Neural cell (in vitro differentiated cells): ENCODE measurements at regions not wholly inside any gene's neighbourhood (a gene's known extent, or its start where the extent isn't known, plus 50 kb on each side); places are given as distances from the start of the nearest gene placed in this dataset.

Source experiments
- H2AFZ ChIP-seq: fragments of 200-600, 300-800 bp; sonication (generic), shearing (Covaris generic); 2 replicates; pipeline ENCODE4 v1.6.0; 2014; ENCODE audit warnings: low read depth, mild to moderate bottlenecking, antibody characterized with exemption, low read length, moderate library complexity
- H3F3A ChIP-seq: fragments of 200-600 bp; shearing (Covaris generic); 2 replicates; pipeline ENCODE4 v1.6.1; 2016; ENCODE audit warnings: mild to moderate bottlenecking, moderate library complexity, mixed read lengths, antibody characterized with exemption, low read length; ENCODE audit not compliant: insufficient read depth, poor library complexity, severe bottlenecking
- H3K27ac ChIP-seq: fragments of 200-600, 300-800 bp; sonication (generic), shearing (Covaris generic); 2 replicates; pipeline ENCODE4 v1.5.1; 2014; ENCODE audit warnings: mild to moderate bottlenecking, low read length, moderate library complexity
- H3K27me3 ChIP-seq: fragments of 300-800, 200-600 bp; sonication (generic), shearing (Covaris generic); 2 replicates; pipeline ENCODE4 v1.6.0; 2014; ENCODE audit warnings: mild to moderate bottlenecking, low read depth, low read length, moderate library complexity; ENCODE audit not compliant: insufficient read depth
- H3K36me3 ChIP-seq: fragments of 300-800, 200-600 bp; sonication (generic), shearing (Covaris generic); 2 replicates; pipeline ENCODE4 v1.5.1; 2014; ENCODE audit warnings: mild to moderate bottlenecking, antibody characterized with exemption, low read length, moderate library complexity; ENCODE audit not compliant: insufficient read depth
- H3K4me2 ChIP-seq: fragments of 300-800, 200-600 bp; sonication (generic), shearing (Covaris generic); 2 replicates; pipeline ENCODE4 v1.6.0; 2014; ENCODE audit warnings: mild to moderate bottlenecking, low read length
- H3K4me3 ChIP-seq: fragments of 300-800, 200-600 bp; sonication (generic), shearing (Covaris generic); 2 replicates; pipeline ENCODE4 v1.5.1; 2014; ENCODE audit warnings: mild to moderate bottlenecking, low read length, moderate library complexity
- H3K79me2 ChIP-seq: fragments of 200-600 bp; shearing (Covaris generic); replicated peaks from 2 replicates; pipeline ENCODE4 v1.6.0; 2014; ENCODE audit warnings: mild to moderate bottlenecking, low read length, moderate library complexity; ENCODE audit not compliant: insufficient read depth
- H3K9ac ChIP-seq: fragments of 300-800, 200-600 bp; sonication (generic), shearing (Covaris generic); 2 replicates; pipeline ENCODE4 v1.6.1; 2016; ENCODE audit warnings: mild to moderate bottlenecking, low read length, mixed read lengths
- H3K9me2 ChIP-seq: fragments of 200-600 bp; shearing (Covaris generic); 2 replicates; pipeline ENCODE4 v1.6.1; 2016; ENCODE audit warnings: mild to moderate bottlenecking, low read length, mixed read lengths; ENCODE audit not compliant: insufficient read depth
- H3K9me3 ChIP-seq: fragments of 200-600, 300-800 bp; sonication (generic), shearing (Covaris generic); 2 replicates; pipeline ENCODE4 v1.6.1; 2016; ENCODE audit warnings: mild to moderate bottlenecking, mixed run types, low read length, moderate library complexity, mixed read lengths
- H4K20me1 ChIP-seq: fragments of 200-600 bp; shearing (Covaris generic); 2 replicates; pipeline ENCODE4 v1.6.1; 2016; ENCODE audit warnings: mild to moderate bottlenecking, mixed run types; ENCODE audit not compliant: insufficient read depth
- CTCF ChIP-seq: fragments of 450-650 bp; IDR thresholded peaks from 2 replicates; pipeline ENCODE4 v1.5.1; 2014; ENCODE audit warnings: antibody characterized with exemption, mild to moderate bottlenecking, moderate library complexity; ENCODE audit not compliant: poor library complexity, severe bottlenecking
- EP300 ChIP-seq: fragments of 450-650 bp; conservative IDR thresholded peaks from 2 replicates; pipeline ENCODE4 v1.6.1; 2014; ENCODE audit warnings: antibody characterized with exemption, mild to moderate bottlenecking, moderate library complexity; ENCODE audit not compliant: poor library complexity, severe bottlenecking
- EZH2 ChIP-seq: fragments of 200-600, 300-800 bp; shearing (Covaris generic), sonication (generic); IDR thresholded peaks from 2 replicates; pipeline ENCODE4 v1.6.1; 2014; ENCODE audit warnings: antibody characterized with exemption, low read length, borderline replicate concordance, mild to moderate bottlenecking; ENCODE audit not compliant: insufficient read depth, poor library complexity, severe bottlenecking
- MXI1 ChIP-seq: fragments of 450-650 bp; conservative IDR thresholded peaks from 2 replicates; pipeline ENCODE4 v1.6.1; 2014; ENCODE audit warnings: antibody characterized with exemption, mild to moderate bottlenecking; ENCODE audit not compliant: poor library complexity, severe bottlenecking
- POLR2AphosphoS5 ChIP-seq: IDR thresholded peaks from 2 replicates; pipeline ENCODE4 v1.6.1; 2012
- RAD21 ChIP-seq: fragments of 450-650 bp; conservative IDR thresholded peaks from 2 replicates; pipeline ENCODE4 v1.6.1; 2014; ENCODE audit warnings: antibody characterized with exemption, mild to moderate bottlenecking, moderate library complexity
- REST ChIP-seq: IDR thresholded peaks from 2 replicates; pipeline ENCODE4 v1.6.1; 2012; ENCODE audit warnings: borderline replicate concordance
- SMC3 ChIP-seq: fragments of 450-650 bp; conservative IDR thresholded peaks from 2 replicates; pipeline ENCODE4 v1.6.1; 2014; ENCODE audit warnings: antibody characterized with exemption, mild to moderate bottlenecking, moderate library complexity; ENCODE audit not compliant: poor library complexity
- TAF1 ChIP-seq: IDR thresholded peaks from 2 replicates; pipeline ENCODE4 v1.6.1; 2012; ENCODE audit warnings: low read depth

GRCh38 chr13:99665711-99666110 lies 164.4 kb downstream of the TM9SF2 start:
- TF ChIP-seq SMC3 (no peak), RAD21 (no peak), EZH2 (no peak)
- Histone ChIP-seq H3K9me3 (no peaks in the 10 kb centered on the region), H3K9ac (no peak overlapping the region), H3K4me2 (no peak overlapping the region), H3F3A (no peaks in the 10 kb centered on the region), H2AFZ (no peak overlapping the region), H3K4me3 (no peak overlapping the region), H3K79me2 (no peaks in the 10 kb centered on the region), H3K27me3 (peaks cover 3% of the 10 kb centered on the region), H3K36me3 (no peaks in the 10 kb centered on the region), H3K9me2 (no peaks in the 10 kb centered on the region), H4K20me1 (no peaks in the 10 kb centered on the region), H3K27ac (no peak overlapping the region)

GRCh38 chr13:99663908-99664307 lies 162.6 kb downstream of the TM9SF2 start:
- no peak overlapping the region for H3K27ac ChIP-seq
- no peaks in the 10 kb centered on the region for H4K20me1 ChIP-seq
- TF ChIP-seq RAD21 (no peak), POLR2AphosphoS5 (no peak), REST (no peak), SMC3 (no peak), EZH2 (no peak), TAF1 (no peak), CTCF (no peak), MXI1 (no peak), EP300 (no peak)

More at GRCh38 chr13:99663908-99664307, 162.6 kb downstream of the TM9SF2 start:
- H3K9me3 ChIP-seq: no peaks in the 10 kb centered on the region
- no peaks in the 10 kb centered on the region for H3K79me2 ChIP-seq
- H3F3A ChIP-seq: peaks cover 3% of the 10 kb centered on the region
- no peaks in the 10 kb centered on the region for H3K9me2 ChIP-seq
- H3K9ac ChIP-seq: no peak overlapping the region
- H3K4me2 ChIP-seq: no peak overlapping the region
- H2AFZ ChIP-seq: no peak overlapping the region
- no peak overlapping the region for H3K4me3 ChIP-seq
- peaks cover 3% of the 10 kb centered on the region for H3K27me3 ChIP-seq
- no peaks in the 10 kb centered on the region for H3K36me3 ChIP-seq
